ENCODE measurements at regions not wholly inside any gene's neighbourhood (a gene's known extent, or its start where the extent isn't known, plus 50 kb on each side); places are given as distances from the start of the nearest gene placed in this dataset.
"Not testable (repeated sequence)": the region's sequence is repeated elsewhere in the genome, so short reads cannot be mapped to it uniquely, and the experiment has no call there.

DNA sequence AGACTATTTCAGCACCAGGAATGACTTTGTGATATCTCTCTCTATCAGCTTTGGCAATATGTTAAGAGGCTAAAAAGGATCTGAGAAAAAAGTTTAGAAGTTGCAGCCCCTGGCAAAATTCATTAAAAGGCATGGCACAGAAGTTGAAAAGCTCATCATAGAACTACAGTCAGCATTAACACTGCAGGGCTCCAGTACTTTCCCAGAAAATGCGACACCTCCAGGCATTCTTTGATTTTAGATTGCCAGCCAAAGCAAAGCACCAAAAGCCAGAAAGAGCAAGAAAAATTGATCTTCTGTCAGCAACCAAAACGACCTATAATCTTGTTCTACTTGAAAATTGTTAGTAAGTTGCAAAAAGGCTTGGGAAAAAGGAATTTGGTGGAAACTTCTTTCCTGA, 713.5 kb downstream of the FSCB start:
- Histone ChIP-seq H3K4me3 (ENCODE audit: low read depth, low read length) (no peak overlapping the region), H3K36me3 (ENCODE audit: control insufficient read depth, insufficient read depth, low read length) (no peaks in the 10 kb centered on the region), H3K27me3 (ENCODE audit: control insufficient read depth, insufficient read depth, low read length) (no peaks in the 10 kb centered on the region)
- DNase-seq (ENCODE audit: low read depth) (no peak), FAIRE-seq (no peak)
- TF ChIP-seq, protein P1, sequence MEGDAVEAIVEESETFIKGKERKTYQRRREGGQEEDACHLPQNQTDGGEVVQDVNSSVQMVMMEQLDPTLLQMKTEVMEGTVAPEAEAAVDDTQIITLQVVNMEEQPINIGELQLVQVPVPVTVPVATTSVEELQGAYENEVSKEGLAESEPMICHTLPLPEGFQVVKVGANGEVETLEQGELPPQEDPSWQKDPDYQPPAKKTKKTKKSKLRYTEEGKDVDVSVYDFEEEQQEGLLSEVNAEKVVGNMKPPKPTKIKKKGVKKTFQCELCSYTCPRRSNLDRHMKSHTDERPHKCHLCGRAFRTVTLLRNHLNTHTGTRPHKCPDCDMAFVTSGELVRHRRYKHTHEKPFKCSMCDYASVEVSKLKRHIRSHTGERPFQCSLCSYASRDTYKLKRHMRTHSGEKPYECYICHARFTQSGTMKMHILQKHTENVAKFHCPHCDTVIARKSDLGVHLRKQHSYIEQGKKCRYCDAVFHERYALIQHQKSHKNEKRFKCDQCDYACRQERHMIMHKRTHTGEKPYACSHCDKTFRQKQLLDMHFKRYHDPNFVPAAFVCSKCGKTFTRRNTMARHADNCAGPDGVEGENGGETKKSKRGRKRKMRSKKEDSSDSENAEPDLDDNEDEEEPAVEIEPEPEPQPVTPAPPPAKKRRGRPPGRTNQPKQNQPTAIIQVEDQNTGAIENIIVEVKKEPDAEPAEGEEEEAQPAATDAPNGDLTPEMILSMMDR (IDR thresholded peaks at IDR 0.05; ENCODE audit: insufficient read depth, low read length, severe bottlenecking) = no peak

DNA sequence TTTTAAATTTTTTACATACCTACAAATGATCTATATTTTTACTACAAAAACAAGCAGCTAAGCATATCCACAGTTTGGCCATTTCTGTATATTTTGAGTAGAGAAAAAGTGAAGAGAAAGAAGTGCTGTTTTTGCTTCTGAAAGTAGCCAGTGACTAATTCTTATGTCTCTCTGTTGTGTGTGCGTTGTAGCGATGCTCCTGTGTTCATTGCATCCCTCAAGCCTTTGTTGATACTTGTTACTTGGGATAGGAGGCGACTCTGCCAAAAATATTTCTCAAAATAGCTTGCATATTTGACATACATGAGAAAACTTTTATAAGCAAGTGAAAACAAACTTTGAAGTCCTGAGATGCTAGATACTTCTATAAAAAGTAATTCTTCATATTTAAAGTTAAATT, 714.1 kb downstream of the FSCB start:
- Histone ChIP-seq H3K4me3 (ENCODE audit: low read depth, low read length) (no peak overlapping the region), H3K36me3 (ENCODE audit: control insufficient read depth, insufficient read depth, low read length) (no peaks in the 10 kb centered on the region), H3K27me3 (ENCODE audit: control insufficient read depth, insufficient read depth, low read length) (no peaks in the 10 kb centered on the region)
- DNase-seq (ENCODE audit: low read depth) (no peak), FAIRE-seq (no peak)
- TF ChIP-seq, protein P1 (IDR thresholded peaks at IDR 0.05; ENCODE audit: insufficient read depth, low read length, severe bottlenecking) = no peak

DNA sequence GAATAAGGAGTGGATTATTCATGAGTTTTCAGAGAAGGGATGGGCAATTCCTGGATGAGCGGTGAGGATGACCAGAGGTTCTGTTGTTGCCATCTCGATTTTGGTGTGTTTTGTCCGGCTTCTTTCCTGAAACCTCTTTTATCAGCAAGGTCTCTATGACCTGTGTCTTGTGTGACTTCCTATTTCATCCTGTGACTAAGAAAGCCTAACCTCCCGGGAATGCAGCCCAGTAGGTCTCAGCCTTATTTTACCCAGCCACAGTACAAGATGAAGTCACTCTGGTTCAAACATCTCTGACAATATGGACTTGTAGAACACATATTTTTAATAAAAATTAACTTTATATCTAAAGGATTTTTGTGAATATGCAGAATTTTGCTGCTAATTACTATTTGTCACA, 716.4 kb downstream of the FSCB start:
- DNase-seq (ENCODE audit: low read depth) (no peak), FAIRE-seq (no peak)
- Histone ChIP-seq H3K4me3 (ENCODE audit: low read depth, low read length) (no peak overlapping the region), H3K36me3 (ENCODE audit: control insufficient read depth, insufficient read depth, low read length) (no peaks in the 10 kb centered on the region), H3K27me3 (ENCODE audit: control insufficient read depth, insufficient read depth, low read length) (no peaks in the 10 kb centered on the region)
- TF ChIP-seq, protein P1 (IDR thresholded peaks at IDR 0.05; ENCODE audit: insufficient read depth, low read length, severe bottlenecking) = no peak

DNA sequence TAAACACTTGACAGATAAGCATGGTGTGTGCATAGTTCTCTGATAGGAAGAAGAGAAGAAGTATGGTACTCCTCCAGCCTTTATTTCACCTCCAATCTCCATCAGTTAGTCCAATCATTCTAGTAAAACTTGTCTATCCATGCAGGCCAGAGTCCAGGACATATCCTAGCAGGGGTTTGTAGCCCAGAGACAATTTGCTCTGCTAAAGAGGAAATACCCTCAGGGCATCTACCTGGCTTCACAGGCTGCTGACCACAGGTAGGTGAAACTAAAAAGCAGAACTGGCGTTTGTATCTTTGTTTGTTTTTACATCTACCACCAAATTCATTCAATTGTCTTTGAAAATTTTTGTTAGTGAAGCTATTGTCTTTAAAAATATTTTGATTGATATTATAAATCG, 717.6 kb downstream of the FSCB start:
- TF ChIP-seq, protein P1 (IDR thresholded peaks at IDR 0.05; ENCODE audit: insufficient read depth, low read length, severe bottlenecking) = no peak
- Histone ChIP-seq H3K27me3 (ENCODE audit: control insufficient read depth, insufficient read depth, low read length) (no peaks in the 10 kb centered on the region), H3K4me3 (ENCODE audit: low read depth, low read length) (no peak overlapping the region), H3K36me3 (ENCODE audit: control insufficient read depth, insufficient read depth, low read length) (no peaks in the 10 kb centered on the region)
- DNase-seq (ENCODE audit: low read depth) = no peak
- FAIRE-seq = no peak

DNA sequence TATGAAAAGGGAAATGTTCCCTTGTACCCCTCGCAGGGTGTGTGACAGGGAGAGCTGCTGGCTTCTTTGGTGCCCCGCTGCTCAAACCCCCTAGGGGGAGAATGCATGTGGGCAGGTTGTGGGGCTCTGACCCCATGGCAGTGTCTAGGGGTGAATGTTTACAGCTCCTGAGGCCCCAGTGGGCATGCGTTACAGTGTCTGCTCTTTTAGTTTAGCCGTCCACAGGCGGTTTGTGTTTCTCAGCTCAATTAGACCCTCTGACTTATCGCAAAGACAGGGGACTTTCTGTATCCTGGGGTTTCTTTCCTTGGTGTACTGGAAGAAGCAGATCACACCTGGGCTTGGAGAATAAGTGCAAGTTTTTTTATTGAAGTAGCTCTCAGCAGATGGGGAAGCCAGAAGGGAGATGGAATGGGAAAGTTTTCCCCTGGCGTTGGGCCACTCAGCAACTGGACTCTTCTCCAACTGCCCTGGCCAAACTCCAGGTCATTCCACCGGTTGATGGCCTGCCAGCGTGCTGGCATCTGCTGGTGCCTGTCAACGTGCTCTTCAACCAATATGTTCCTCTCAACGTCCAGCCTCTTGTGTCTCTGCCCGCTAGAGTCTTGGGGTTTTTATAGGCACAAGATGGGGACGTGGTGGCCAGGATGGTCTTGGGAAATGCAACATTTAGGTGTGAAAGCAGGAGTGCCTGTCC, 720.9 kb downstream of the FSCB start:
- no peaks in the 10 kb centered on the region for H3K27me3 ChIP-seq (ENCODE audit: control insufficient read depth, insufficient read depth, low read length)
- FAIRE-seq (no peak), DNase-seq (ENCODE audit: low read depth) (no peak)
- TF ChIP-seq, protein P1 (IDR thresholded peaks at IDR 0.05; ENCODE audit: insufficient read depth, low read length, severe bottlenecking) = no peak
- no peak overlapping the region for H3K4me3 ChIP-seq (ENCODE audit: low read depth, low read length)
- H3K36me3 ChIP-seq (ENCODE audit: control insufficient read depth, insufficient read depth, low read length) = no peaks in the 10 kb centered on the region

DNA sequence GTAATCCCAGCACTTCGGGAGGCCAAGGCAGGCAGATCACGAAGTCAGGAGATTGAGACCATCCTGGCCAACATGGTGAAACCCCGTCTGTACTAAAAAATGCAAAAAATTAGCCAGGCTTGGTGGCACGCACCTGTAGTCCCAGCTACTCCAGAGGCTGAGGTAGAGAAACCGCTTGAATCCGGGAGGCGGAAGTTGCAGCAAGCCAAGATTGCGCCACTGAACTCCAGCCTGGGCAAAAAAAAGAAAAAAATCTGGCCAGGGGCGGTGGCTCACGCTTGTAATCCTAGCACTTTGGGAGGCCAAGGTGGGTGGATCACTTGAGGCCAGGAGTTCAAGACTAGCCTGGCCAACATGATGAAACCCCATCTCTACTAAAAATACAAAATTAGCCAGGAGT, 722.7 kb downstream of the FSCB start:
- H3K4me3 ChIP-seq (ENCODE audit: low read depth, low read length); FAIRE-seq: not testable (repeated sequence)

More for the DNA sequence above, 722.7 kb downstream of the FSCB start:
- not testable (repeated sequence) for H3K27me3 ChIP-seq (ENCODE audit: control insufficient read depth, insufficient read depth, low read length); DNase-seq (ENCODE audit: low read depth); H3K36me3 ChIP-seq (ENCODE audit: control insufficient read depth, insufficient read depth, low read length)
